Fibroblast of mammary gland (primary cell): ENCODE measurements at regions not wholly inside any gene's neighbourhood (a gene's known extent, or its start where the extent isn't known, plus 50 kb on each side); places are given as distances from the start of the nearest gene placed in this dataset.

Experiments
- DNase-seq: peaks from one replicate; pipeline ENCODE4 v3.0.0-alpha.2; 2010; ENCODE audit warnings: low read depth
- H3K4me3 ChIP-seq: 2 replicates; pipeline ENCODE4 v1.5.1; 2011; ENCODE audit warnings: low read depth, mild to moderate bottlenecking, low read length, moderate library complexity; ENCODE audit not compliant: control insufficient read depth
- CTCF ChIP-seq: conservative IDR thresholded peaks from 2 replicates; pipeline ENCODE4 v1.5.1; 2011; ENCODE audit warnings: low read depth, low read length, inconsistent platforms; ENCODE audit not compliant: control insufficient read depth, insufficient read depth

DNA sequence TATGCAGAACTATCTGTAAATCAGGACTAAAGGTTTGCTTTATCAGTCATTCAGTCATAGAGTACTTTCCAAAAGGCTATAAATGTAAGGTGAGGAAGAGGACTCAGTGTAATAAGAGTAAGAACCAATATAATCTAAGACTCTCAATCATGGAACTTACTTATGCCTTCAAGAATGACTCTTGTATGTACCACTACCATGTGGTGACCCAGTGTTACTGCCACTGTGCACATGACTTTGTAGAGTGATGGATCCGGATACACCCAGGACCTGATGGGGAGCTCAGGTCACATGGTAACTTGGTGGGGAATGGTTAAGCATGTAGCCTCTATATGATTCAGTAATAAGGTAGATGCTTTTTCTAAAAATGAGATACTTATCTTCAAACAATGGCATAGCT lies 2099.8 kb downstream of the MRPL39 start:
- no peak overlapping the region for H3K4me3 ChIP-seq
- no peak for TF ChIP-seq CTCF
- DNase-seq, result no peak

- no peak for DNase-seq
- no peak overlapping the region for H3K4me3 ChIP-seq
- TF ChIP-seq CTCF, result no peak
Observed at GRCh38 chr21:23496729-23497128, 2110.6 kb downstream of the MRPL39 start.

DNA sequence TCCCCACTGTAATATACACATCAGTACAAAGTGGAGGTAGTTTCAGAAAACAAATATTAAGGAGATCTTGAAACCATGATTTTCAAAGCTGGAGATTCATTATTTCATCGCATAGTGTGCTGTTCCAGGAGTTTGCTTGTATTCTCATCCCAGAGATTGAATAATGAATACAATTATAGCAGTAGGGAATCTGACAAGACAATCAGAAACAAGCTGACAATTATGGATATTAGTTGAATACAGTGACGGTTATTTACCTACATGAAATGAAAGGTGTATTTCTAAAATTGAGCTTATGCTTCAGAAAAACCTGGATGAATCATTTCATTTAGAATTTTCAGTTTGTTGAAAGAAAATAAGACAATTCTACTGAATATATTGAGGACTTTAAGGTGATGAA lies 2119.0 kb downstream of the MRPL39 start:
- no peak for DNase-seq
- TF ChIP-seq CTCF, result no peak

DNA sequence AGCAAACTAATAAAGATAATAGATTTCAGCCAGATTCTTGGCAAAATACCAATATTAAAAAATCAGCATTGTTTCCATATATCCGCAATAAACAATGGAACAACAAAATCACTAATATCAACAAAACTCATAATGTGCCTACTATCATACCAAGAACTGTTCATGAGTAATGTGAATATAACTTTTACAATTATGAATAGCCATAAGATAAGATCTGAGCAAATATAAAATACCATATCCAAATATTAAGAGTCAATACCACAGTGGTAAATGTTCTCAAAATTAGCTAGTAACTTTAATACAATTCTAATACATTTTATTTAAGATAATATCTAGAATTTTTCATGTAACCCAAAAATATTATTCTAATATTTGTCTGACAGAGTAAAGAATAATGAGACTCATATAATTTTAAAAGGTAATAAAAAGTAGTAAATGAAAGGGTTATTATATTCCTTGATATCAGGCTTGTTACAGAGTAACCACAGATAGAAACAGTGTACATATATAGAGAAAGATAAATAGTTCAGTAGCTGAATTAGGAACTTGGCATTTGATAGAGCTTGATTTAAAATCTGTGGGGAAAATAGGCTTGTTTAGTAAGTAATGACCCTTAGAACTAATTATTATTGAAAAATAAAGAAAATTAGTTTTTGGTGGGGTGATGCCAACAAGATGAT lies 2126.6 kb downstream of the MRPL39 start:
- H3K4me3 ChIP-seq, result no peak overlapping the region
- DNase-seq, result no peak
- TF ChIP-seq CTCF, result no peak

More for the DNA sequence above, 2119.0 kb downstream of the MRPL39 start:
- no peak overlapping the region for H3K4me3 ChIP-seq

GRCh38 chr21:23478381-23478780 lies 2128.9 kb downstream of the MRPL39 start:
- DNase-seq, result no peak
- no peak for TF ChIP-seq CTCF

GRCh38 chr21:23475281-23476219 lies 2131.7 kb downstream of the MRPL39 start:
- no peak overlapping the region for H3K4me3 ChIP-seq
- no peak for TF ChIP-seq CTCF
- DNase-seq, result no peak

More at GRCh38 chr21:23478381-23478780, 2128.9 kb downstream of the MRPL39 start:
- no peak overlapping the region for H3K4me3 ChIP-seq
